Stimulated activated CD8-positive, alpha-beta memory T cell treated with anti-CD3 and anti-CD28 coated beads, Interleukin-15, amount 100 ng/mL, for 1 hour (primary cell): ENCODE measurements at regions not wholly inside any gene's neighbourhood (a gene's known extent, or its start where the extent isn't known, plus 50 kb on each side); places are given as distances from the start of the nearest gene placed in this dataset.
"Not testable (repeated sequence)": the region's sequence is repeated elsewhere in the genome, so short reads cannot be mapped to it uniquely, and the experiment has no call there.

Experiments used
- DNase-seq: peaks from one replicate; pipeline ENCODE4 v3.0.0-alpha.2; 2020; ENCODE audit warnings: low read depth

- not testable (repeated sequence) for DNase-seq
Observed at GRCh38 chr16:29310243-29310642, 96.3 kb downstream of the NPIPB11 start.

GRCh38 chr16:29309601-29310000 lies 96.9 kb downstream of the NPIPB11 start:
- not testable (repeated sequence) for DNase-seq

- no peak for DNase-seq
Observed at GRCh38 chr16:29308644-29309546, 97.6 kb downstream of the NPIPB11 start.

GRCh38 chr16:29307598-29308507 lies 98.7 kb downstream of the NPIPB11 start:
- no peak for DNase-seq

- DNase-seq: no peak
Observed at GRCh38 chr16:29306943-29307597, 99.4 kb downstream of the NPIPB11 start.

- no peak for DNase-seq
Observed at GRCh38 chr16:29306201-29306600, 100.3 kb downstream of the NPIPB11 start.

- DNase-seq: not testable (repeated sequence)
Observed at GRCh38 chr16:29305018-29305417, 101.5 kb downstream of the NPIPB11 start.

GRCh38 chr16:29304251-29304650 lies 102.3 kb downstream of the NPIPB11 start:
- no peak for DNase-seq

- no peak for DNase-seq
Observed at GRCh38 chr16:29303520-29303919, 103.0 kb downstream of the NPIPB11 start.

GRCh38 chr16:29302976-29303375 lies 103.5 kb downstream of the NPIPB11 start:
- DNase-seq: no peak

GRCh38 chr16:29302433-29302832 lies 104.1 kb downstream of the NPIPB11 start:
- DNase-seq: not testable (repeated sequence)

GRCh38 chr16:29301662-29302285 lies 104.7 kb downstream of the NPIPB11 start:
- not testable (repeated sequence) for DNase-seq

- DNase-seq: not testable (repeated sequence)
Observed at GRCh38 chr16:29300541-29301535, 105.7 kb downstream of the NPIPB11 start.

GRCh38 chr16:29300030-29300491 lies 106.5 kb downstream of the NPIPB11 start:
- DNase-seq: not testable (repeated sequence)

GRCh38 chr16:29298997-29299396 lies 107.5 kb downstream of the NPIPB11 start:
- not testable (repeated sequence) for DNase-seq

- not testable (repeated sequence) for DNase-seq
Observed at GRCh38 chr16:29298307-29298706, 108.2 kb downstream of the NPIPB11 start.

- DNase-seq: not testable (repeated sequence)
Observed at GRCh38 chr16:29297809-29298177, 108.7 kb downstream of the NPIPB11 start.

- not testable (repeated sequence) for DNase-seq
Observed at GRCh38 chr16:29297144-29297808, 109.2 kb downstream of the NPIPB11 start.

GRCh38 chr16:29296176-29296575 lies 110.3 kb downstream of the NPIPB11 start:
- not testable (repeated sequence) for DNase-seq
